SKM-1 treated with dmso at 0.1 percent for 144 hours (cell line): ENCODE measurements at regions not wholly inside any gene's neighbourhood (a gene's known extent, or its start where the extent isn't known, plus 50 kb on each side); places are given as distances from the start of the nearest gene placed in this dataset.
"Not testable (repeated sequence)": the region's sequence is repeated elsewhere in the genome, so short reads cannot be mapped to it uniquely, and the experiment has no call there.

Experiments used
- DNase-seq: peaks from one replicate; lab custom pipeline; 2025; ENCODE audit not compliant: unreplicated experiment; lab: John Stamatoyannopoulos, UW

DNA sequence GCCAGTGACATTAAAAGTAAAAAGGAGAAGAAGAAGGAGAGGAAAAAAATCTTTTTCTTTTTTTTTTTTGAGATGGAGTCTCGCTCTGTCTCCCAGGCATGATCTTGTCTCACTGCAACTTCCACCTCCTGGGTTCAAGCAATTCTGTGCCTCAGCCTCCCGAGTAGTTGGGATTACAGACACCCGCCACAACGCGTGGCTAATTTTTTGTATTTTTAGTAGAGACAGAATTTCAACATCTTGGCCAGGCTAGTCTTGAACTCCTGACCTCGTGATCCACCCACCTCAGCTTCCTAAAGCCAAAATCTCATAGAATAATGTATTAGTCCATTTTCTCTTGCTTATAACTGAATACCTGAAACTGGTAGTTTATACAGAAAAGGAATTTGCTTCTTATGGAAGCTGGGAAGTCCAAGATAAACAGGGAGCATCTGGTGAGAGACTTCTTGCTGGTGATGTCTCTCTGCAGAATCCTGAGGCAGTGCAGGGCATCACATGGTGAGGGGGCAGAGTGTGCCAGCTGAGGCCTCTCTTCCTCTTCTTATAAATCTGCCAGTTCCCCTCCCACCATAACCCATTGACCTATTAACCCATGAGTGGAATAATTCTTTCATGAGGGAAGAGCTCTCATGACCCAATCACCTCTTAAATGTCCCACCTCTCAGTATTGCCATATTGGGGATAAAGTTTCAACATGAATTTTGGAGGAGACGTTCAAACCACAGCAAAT is 466.3 kb downstream of the GADD45G start:
- DNase-seq = no peak

DNA sequence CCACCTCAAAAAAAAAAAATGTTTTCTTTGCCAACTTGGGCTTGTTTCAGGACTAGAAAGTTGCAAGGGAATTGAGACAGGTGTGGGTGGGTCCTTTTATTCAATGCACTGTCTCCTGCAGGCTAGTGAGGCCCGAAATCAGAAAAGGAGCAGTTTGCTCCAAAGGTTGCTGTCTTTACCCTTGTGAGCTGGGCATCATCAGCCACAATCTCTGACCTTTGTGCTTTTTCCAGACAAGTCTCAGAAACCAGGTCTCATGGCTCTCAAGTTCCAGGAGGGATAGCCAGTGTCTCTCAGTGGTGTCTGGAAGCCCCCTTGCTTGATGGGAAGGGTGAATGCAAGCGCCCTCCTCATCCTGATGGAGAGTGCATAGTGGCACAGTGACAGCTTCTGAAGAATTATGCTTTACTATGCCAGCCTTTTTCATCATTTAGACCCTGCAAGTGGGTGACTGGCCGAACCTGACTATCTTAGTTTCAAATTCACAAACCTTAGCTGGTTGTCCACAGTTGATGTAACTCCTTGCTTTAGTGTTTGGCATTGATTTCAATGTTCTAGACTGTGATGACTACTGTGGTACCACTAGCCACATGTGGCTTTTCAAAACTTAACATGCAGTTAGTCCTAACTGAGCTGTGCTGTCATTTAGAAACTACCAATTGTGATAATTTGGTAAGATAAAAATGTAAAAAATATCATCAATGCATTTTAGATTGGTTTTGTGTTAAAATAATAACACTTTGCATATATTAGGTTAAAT is 468.6 kb downstream of the GADD45G start:
- DNase-seq = no peak

DNA sequence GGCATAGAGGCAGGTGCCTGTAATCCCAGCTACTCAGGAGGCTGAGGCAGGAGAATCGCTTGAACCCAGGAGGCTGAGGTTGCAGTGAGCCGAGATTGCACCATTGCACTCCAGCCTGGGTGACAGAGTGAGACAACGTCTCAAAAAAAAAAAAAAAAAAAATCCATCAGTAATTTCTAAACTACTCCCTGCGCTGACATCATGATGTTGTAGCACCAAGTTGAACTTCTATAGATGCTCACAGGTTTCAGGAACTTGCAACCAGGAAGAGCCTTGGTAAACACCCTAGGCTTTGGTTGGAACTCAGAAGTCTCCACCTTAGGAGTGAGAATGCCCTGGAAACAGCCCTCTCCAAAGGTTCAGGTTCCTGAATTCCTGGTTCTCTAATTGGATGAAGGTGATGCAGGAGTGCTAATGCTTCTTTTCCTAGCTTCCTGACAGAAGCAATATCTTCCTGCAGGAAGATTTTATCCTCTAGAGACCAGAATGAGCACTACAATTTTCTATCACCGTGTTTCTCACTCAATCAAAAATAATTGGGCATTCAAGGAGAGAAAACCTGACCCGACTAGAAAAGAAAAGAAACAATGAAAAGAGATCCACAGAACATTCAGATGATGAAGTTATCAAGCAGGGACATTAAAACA is 469.6 kb downstream of the GADD45G start:
- no peak for DNase-seq

DNA sequence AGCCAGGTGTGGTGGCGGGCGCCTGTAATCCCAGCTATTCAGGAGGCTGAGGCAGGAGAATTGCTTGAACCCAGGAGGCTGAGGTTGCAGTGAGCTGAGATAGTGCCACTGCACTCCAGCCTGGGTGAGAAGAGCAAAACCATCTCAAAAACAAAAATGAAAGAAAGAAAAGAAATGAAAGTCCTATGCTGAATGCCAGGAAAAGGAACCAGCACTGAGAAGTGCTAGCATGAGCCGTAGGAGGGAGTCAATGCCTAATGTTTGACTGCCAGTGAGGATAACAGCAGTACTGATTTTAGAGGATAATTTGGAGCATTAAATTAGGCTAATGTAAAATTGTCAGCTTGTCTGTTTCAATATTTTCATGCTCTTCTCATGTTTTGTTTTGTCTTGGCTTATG is 472.8 kb downstream of the GADD45G start:
- not testable (repeated sequence) for DNase-seq

DNA sequence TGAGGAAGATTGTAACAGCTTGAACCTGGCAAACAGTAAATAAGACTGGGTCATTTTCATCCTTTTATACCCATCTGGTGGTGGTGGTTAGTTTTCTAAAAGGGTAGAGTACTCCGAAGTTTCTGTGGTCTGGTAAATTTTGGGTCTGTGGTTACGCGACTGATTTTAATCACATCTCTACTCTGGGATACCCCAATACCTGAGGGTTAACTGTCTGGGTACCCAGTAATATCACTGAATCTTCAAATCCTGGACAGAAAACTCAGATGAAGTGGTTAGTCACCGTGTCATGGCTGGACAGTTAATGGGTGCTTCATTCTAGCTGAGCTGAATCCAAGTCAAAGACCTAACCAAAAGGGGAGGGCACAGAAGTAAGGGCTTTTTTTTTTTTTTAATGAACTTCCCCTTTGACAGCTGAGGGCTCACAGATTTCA is 474.2 kb downstream of the GADD45G start:
- DNase-seq = no peak

DNA sequence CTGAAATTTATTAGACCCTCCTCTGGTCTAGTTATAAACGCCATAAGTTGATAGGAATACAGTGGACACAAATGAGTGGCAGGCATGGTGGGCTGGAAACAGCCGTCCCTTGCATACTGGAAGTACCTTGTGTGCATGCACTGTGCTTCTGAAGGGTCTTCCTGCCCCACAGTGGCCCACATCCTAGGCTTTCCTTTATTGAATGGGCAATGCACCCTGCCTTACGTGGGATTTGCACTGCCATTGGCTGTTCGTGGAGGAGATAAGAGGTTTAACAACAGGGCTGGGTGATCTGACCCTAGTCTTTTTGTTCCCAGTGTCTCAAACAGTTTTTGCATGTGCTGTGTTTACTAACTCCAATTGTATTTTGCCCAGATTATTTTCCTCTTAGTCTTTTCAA is 480.8 kb downstream of the GADD45G start:
- no peak for DNase-seq

DNA sequence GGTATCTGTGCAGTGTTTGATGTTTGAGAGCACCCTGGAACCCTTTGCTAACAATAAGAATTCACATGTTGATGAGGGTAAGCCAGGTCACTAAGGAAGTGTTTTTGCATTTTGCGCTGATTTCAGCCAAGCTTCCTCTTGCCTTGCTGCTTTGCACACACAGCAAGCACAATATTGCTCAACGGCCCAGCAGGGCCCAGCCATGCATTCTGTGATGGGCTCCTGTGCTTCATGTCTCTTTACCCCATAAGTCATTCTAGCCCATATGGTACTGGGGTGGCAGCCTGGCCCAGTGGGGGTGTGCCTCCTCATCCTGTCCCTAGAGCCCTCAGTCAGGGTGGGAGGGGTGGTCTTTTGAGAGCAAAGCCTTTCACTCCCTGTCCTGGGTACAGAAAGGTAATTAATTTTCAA is 481.3 kb downstream of the GADD45G start:
- DNase-seq = peak; percentile 39

DNA sequence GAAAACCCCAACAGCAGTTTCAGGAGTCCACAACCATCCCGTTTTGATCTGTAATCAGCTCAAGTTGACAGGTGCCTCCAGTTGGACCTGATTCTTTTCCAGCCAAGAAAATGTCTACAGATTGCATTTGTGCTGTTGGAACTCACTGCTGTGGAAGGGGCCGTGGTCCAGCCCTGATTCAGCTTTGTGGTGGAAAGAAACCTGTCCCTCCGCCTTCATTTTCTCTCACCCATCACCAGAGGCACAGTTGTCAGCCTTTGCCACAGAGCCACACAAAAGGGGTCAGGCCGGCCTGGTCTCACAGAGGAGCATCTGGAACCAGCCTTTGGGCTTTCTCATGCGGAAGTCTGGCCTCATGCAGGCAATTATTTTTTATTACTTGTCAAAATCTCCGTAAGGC is 483.6 kb downstream of the GADD45G start:
- DNase-seq = no peak

DNA sequence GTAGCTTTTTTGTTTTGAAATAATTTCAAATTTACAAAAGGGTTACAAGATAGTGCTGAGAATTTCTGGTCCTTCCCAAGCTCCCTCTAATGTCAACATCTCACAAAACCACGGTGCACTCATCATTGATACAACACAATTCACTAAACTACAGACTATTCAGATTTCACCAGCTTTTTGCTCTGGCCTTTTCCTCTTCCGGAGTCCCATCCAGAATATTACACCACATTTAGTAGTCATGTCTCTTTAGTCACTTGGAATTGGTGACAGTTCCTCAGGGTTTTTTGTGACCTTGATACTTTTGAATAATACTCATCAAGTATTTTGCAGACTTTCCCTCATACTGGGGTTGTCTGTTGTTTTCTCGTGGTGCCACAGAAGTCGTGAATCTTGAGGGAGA is 484.0 kb downstream of the GADD45G start:
- no peak for DNase-seq

DNA sequence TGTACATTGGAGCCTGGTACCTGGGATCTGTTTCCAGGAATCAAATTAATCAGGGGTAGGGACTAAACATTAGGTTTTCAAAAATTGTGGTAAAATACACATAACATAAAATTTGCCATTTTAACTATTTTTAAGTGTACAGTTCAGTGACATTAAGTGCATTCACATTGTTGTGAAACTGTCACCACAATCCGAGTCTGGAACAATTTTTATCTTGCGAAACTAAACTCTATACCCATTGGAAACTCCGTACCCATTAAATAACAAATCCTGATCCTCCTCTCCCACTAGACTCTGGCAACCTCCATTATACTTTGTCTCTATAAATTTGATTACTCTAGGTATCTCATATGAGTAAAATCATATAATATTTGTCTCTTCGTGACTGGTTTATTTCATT is 486.2 kb downstream of the GADD45G start:
- DNase-seq = no peak

DNA sequence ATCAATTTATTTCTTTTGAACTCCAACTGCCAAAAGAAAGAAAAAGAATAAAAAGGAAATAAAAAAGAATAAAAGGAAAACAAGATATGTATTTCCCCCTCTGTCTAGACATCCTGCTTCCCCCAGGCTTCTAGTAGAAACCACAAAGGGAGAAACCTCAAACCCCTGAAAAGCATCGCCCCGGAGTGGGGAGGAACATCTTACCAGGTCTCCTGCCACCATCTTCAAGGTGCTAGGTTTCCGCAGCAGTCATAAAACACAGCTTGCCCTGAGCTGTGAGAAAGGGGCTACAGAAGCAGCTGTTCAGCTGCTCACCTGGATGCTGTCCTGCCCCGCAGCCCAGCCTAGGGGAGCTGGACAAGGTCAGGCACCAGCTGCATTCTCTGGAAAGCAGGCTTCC is 487.7 kb downstream of the GADD45G start:
- DNase-seq = no peak

DNA sequence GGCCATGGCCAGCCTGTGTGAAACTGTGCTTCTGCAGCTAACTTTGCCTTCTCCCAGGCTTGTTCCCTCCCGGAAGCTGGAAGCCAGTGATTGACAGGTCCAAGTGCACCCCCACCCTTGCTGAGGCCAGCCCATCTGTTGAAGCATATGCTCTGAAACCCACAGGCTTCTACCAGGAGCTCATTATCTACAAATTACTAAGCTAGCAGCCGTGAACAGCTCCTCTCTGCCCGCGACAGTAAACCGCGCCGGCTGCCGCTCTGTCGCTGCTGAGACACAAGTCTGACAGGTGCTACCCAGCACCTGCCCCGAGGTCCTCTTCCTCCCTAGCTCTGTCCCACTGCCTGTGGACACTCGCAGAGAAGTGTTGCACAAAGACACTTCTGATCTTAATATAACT is 490.9 kb downstream of the GADD45G start:
- no peak for DNase-seq

DNA sequence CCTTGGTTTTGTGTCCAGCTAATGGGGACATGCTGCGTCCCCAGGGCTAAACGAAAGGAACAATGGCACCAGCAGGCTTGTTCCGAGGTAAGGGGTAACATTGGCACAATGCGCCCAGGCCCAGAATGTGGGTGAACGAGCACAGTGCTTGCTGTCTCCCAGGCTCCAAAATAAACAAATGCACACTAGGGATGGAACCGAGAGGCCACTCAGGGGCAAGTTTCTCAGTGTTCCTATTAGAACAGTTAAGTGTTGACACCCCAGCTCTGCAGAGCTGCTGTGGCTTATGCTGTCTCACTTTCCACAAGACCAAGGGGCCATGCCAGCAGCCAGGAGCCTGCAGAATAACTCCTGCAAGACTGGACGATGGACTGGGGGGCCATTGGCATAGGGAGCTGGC is 492.4 kb downstream of the GADD45G start:
- DNase-seq = no peak

DNA sequence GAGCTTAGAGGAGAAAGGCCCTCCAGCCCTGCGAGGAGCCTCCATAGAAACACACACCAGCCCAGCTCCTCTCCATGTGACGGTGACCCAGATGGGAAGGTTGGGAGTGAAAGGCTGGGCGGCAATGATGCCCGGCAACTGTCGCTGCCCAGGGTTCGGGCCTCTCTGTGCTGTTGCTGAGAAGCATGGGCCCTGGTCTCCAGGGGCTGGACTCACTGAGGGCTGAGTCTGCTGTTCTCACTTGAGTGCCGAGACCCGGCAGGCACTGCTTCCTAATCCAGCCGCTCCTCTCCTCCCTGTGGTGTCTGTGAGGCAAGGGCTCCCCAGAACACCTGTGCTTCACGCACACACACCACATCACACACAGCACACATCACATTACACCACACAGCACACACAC is 493.6 kb downstream of the GADD45G start:
- DNase-seq = no peak

DNA sequence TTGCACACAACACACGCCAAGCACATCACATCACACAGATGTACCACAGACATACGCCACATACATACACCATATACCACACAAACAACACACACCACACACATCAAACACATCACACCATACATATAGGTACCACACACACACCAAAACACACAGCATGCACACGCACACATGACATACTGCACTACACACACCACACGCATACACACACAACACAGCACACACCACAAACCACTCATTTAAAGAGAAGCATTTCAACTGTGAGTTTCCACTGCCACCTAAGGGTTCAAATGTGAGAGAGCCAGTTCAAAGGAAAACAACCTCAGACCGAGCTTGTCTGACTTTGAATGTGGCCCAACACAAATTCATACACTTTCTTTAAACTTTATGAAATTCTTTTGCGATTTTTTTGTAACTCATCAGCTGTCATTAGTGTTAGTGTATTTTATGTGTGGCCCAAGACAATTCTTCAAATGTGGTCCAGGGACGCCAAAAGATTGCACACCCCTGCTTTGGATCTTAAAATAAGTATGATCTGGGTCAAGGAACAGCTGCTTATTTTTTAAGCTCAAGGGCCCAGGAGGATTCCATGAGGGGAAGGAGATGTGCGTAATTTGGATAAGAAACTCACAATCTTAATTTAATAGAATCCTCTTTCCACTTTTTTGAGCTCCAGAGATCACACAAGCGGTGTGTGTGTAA is 494.6 kb downstream of the GADD45G start:
- DNase-seq = peak; percentile 11

DNA sequence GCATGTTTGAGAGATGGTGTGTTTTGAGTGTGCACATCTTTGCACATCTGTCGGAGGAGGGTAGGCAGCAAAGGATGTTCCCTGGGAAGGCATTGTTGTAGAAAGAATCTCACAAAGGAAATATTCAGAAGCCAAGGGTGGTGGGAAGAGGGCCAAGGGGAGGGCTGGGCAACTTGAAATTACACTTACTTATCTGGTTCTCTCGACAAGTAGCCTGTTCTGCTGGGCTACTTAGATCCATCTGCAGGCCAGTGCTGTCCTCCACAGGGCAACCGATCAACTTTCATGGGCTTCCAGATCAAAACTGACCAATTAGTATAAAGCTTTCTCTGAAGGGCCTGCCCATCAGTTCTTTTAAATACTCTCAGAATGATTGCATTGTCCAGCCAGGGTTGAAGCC is 495.2 kb downstream of the GADD45G start:
- no peak for DNase-seq

DNA sequence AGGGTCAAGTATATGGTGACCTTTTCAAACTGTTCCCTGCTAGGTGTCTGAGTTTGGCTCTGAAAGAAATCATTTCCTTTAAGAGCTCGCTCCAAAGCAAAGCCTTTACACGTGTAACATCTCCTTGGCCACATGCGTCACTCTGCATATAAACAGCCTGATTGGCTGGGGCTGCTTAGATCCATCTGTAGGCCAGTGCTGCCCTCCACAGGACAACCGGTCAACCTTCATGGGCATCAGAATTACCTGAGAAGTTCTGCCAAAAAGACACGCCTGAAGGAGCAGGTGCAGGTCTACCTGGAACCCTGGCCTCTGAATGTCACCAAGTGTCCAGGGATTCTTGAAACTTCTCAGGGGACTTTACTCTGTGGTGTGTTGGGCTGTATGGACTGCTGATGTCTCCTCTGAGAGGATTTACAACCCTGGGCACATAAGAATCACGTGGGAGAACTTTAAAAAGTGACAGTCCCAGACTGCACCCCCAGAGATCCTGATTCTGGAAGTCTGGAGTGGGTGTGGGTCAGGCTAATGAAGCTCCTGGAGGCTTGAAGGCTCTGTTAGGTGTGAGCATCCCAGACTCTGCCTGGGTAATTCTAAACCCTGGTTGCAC is 497.6 kb downstream of the GADD45G start:
- DNase-seq = peak; percentile 63

DNA sequence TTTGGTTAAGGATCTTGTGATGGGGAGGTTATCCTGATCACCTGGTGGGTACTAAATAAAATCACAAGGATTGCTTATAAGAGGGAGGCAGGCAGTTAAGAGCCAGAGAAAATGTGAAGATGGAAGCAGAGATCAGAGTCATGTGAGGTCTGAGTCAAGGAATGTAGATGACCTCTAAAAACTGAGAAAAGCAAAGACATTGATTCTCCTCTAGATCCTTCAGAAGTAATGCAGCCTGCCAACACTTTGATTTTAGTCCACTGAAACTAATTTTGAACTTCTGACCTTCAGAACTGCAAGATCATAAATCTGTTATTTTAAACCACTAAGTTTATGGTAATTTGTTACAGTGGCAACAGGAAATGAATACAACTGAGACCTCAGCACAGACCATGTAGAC is 499.0 kb downstream of the GADD45G start:
- DNase-seq = no peak

DNA sequence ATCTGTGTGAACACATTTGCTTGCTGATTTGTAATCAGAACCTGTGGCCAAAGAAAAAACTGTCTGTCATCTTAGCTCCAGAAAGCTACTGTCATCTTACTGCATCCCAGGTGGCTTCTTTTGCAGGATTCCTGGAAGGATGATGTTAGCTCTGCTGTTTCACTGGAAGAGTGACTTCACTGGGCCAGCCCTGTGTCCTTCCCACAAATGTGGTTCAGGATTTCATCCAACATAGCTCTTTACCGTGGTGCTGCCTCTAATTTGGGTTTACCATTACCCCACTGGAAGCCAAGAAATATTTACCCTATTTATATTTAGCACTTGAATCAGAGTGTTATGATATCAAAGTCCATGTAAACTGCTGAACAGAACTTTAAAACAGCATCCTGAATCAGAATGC is 501.0 kb downstream of the GADD45G start:
- no peak for DNase-seq

DNA sequence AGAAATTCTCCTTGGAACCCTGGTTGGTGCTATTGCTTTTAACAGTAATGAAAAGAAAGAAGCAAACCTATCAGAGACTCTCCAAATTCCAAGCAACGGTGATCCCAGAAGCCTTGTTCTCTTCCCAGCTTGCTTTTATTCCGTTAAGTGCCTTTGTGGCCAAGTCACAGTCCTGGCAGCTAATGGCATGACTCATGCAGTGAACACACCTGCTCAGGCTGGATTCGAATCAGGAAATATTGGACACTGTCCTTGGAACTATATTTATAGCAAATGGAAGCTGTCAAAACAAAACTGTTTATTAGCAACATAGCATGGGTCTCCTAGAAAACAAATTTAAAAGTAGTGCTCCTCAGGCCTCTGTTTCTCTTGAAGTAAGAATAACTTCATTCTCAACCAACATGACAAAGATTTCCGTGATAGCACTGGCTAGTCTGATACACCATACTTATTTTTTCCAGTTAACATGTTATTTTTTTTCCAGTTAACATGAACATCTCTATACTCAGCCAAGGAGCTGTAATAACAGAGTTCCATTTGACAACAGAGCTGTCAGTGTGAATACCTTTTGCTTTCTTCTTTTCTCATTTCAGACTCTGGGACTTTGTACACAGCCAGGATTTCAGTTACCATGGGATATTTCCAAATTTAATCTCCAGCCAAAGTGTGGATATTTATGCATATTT is 502.4 kb downstream of the GADD45G start:
- DNase-seq = no peak
